H9 (cell line): ENCODE measurements at regions not wholly inside any gene's neighbourhood (a gene's known extent, or its start where the extent isn't known, plus 50 kb on each side); places are given as distances from the start of the nearest gene placed in this dataset.

ENCODE experiments used
- DNase-seq: peaks from one replicate; pipeline ENCODE4 v3.0.0-alpha.2; 2017
- H2AFZ ChIP-seq: one replicate; pipeline ENCODE4 v1.6.1; 2013; ENCODE audit warnings: mild to moderate bottlenecking, low read length, control low read depth, moderate library complexity
- H2AK5ac ChIP-seq: 2 replicates; pipeline ENCODE4 v1.6.1; 2013; ENCODE audit warnings: low read length, control low read depth, mixed read lengths; ENCODE audit not compliant: insufficient read length
- H2BK120ac ChIP-seq: one replicate; pipeline ENCODE4 v1.6.1; 2013; ENCODE audit warnings: low read depth, mild to moderate bottlenecking, low read length, control low read depth, inconsistent platforms; ENCODE audit not compliant: poor library complexity, severe bottlenecking
- H2BK12ac ChIP-seq: 2 replicates; pipeline ENCODE4 v1.6.1; 2013; ENCODE audit warnings: low read length, control low read depth, mixed read lengths, low read depth; ENCODE audit not compliant: insufficient read length
- H2BK15ac ChIP-seq: 2 replicates; pipeline ENCODE4 v1.6.1; 2013; ENCODE audit warnings: low read depth, low read length, control low read depth
- H2BK20ac ChIP-seq: one replicate; pipeline ENCODE4 v1.6.1; 2013; ENCODE audit warnings: low read depth, mild to moderate bottlenecking, low read length, control low read depth, inconsistent platforms; ENCODE audit not compliant: poor library complexity, severe bottlenecking
- H2BK5ac ChIP-seq: 2 replicates; pipeline ENCODE4 v1.6.1; 2013; ENCODE audit warnings: low read length, control low read depth, mixed read lengths; ENCODE audit not compliant: insufficient read length
- H3K14ac ChIP-seq: 2 replicates; pipeline ENCODE4 v1.6.1; 2013; ENCODE audit warnings: low read length, control low read depth; ENCODE audit not compliant: insufficient read depth
- H3K18ac ChIP-seq: 2 replicates; pipeline ENCODE4 v1.6.1; 2013; ENCODE audit warnings: low read depth, mild to moderate bottlenecking, mixed read lengths, low read length, control low read depth; ENCODE audit not compliant: insufficient read length
- H3K23ac ChIP-seq: 2 replicates; pipeline ENCODE4 v1.6.1; 2013; ENCODE audit warnings: low read length, control low read depth, mixed read lengths, low read depth; ENCODE audit not compliant: insufficient read length
- H3K23me2 ChIP-seq: 2 replicates; pipeline ENCODE4 v1.6.1; 2013; ENCODE audit warnings: low read depth, mild to moderate bottlenecking, mixed read lengths, low read length, control low read depth; ENCODE audit not compliant: insufficient read length, poor library complexity, severe bottlenecking
- H3K27ac ChIP-seq: 2 replicates; pipeline ENCODE4 v1.5.1; 2013; ENCODE audit warnings: low read length, control low read depth, mixed read lengths, low read depth; ENCODE audit not compliant: insufficient read length
- H3K27me3 ChIP-seq: 2 replicates; pipeline ENCODE4 v1.6.1; 2013; ENCODE audit warnings: low read length, control low read depth, inconsistent platforms; ENCODE audit not compliant: insufficient read depth
- H3K4ac ChIP-seq: 2 replicates; pipeline ENCODE4 v1.6.1; 2013; ENCODE audit warnings: low read depth, mild to moderate bottlenecking, control low read depth, inconsistent platforms, low read length, moderate library complexity
- H3K4me1 ChIP-seq: 2 replicates; pipeline ENCODE4 v1.6.1; 2013; ENCODE audit warnings: low read length, control low read depth, inconsistent platforms; ENCODE audit not compliant: insufficient read depth
- H3K4me2 ChIP-seq: 2 replicates; pipeline ENCODE4 v1.6.1; 2013; ENCODE audit warnings: low read length, control low read depth, mixed read lengths; ENCODE audit not compliant: insufficient read length, insufficient read depth
- H3K56ac ChIP-seq: 2 replicates; pipeline ENCODE4 v1.6.1; 2013; ENCODE audit warnings: low read depth, mild to moderate bottlenecking, mixed read lengths, low read length, control low read depth; ENCODE audit not compliant: insufficient read length
- H3K79me1 ChIP-seq: 2 replicates; pipeline ENCODE4 v1.6.1; 2013; ENCODE audit warnings: low read depth, mild to moderate bottlenecking, moderate library complexity, low read length, control low read depth, inconsistent platforms; ENCODE audit not compliant: insufficient read depth, poor library complexity, severe bottlenecking
- H3K79me2 ChIP-seq: 2 replicates; pipeline ENCODE4 v1.6.1; 2013; ENCODE audit warnings: low read length, control low read depth, inconsistent platforms; ENCODE audit not compliant: insufficient read depth
- H3K9ac ChIP-seq: 2 replicates; pipeline ENCODE4 v1.6.1; 2013; ENCODE audit warnings: low read length, control low read depth, mixed read lengths; ENCODE audit not compliant: insufficient read length; ENCODE audit errors: extremely low read depth
- H3K9me3 ChIP-seq: one replicate; pipeline ENCODE4 v1.6.1; 2013; ENCODE audit warnings: low read depth, low read length, inconsistent platforms; ENCODE audit not compliant: control insufficient read depth
- H3T11ph ChIP-seq: one replicate; pipeline ENCODE4 v1.6.1; 2013; ENCODE audit warnings: mild to moderate bottlenecking, low read length, control low read depth, inconsistent platforms
- H4K20me1 ChIP-seq: one replicate; pipeline ENCODE4 v1.6.1; 2013; ENCODE audit not compliant: control insufficient read depth, insufficient read length, insufficient read depth
- H4K5ac ChIP-seq: 2 replicates; pipeline ENCODE4 v1.6.1; 2013; ENCODE audit warnings: low read depth, mild to moderate bottlenecking, mixed read lengths, low read length, control low read depth; ENCODE audit not compliant: insufficient read length
- H4K8ac ChIP-seq: replicated peaks from 2 replicates; pipeline ENCODE4 v1.6.1; 2013; ENCODE audit warnings: low read length, control low read depth, mixed read lengths, low read depth; ENCODE audit not compliant: insufficient read length
- H4K91ac ChIP-seq: 2 replicates; pipeline ENCODE4 v1.6.1; 2013; ENCODE audit warnings: low read depth, mild to moderate bottlenecking, moderate library complexity, mixed read lengths, low read length, control low read depth; ENCODE audit not compliant: insufficient read length
- H3K27ac Mint-ChIP-seq, 3 experiments: 2 replicates in 2 of 3; 3 replicates in 1 of 3; pipeline ENCODE4 v1.8.0; 2020 to 2021; ENCODE audit warnings: mixed read lengths in 3 of 3, mild to moderate bottlenecking in 1 of 3, moderate library complexity in 1 of 3
- H3K27me3 Mint-ChIP-seq: 2 replicates; pipeline ENCODE4 v1.8.0; 2021; ENCODE audit warnings: low read depth, mild to moderate bottlenecking, moderate library complexity, mixed read lengths
- H3K36me3 Mint-ChIP-seq, 3 experiments: 2 replicates in 2 of 3; 3 replicates in 1 of 3; pipeline ENCODE4 v1.8.0; 2020 to 2021; ENCODE audit warnings: low read depth in 3 of 3, mixed read lengths in 3 of 3; ENCODE audit not compliant: insufficient read depth in 1 of 3
- H3K4me1 Mint-ChIP-seq, 2 experiments: 2 replicates each; pipeline ENCODE4 v1.8.0; 2020; ENCODE audit warnings: mixed read lengths in 2 of 2
- H3K4me3 Mint-ChIP-seq, 2 experiments: 2 replicates in 1 of 2; 3 replicates in 1 of 2; pipeline ENCODE4 v1.8.0; 2020 to 2021; ENCODE audit warnings: mild to moderate bottlenecking in 2 of 2, mixed read lengths in 2 of 2, moderate library complexity in 1 of 2
- H3K9me3 Mint-ChIP-seq, 2 experiments: 2 replicates in 1 of 2; 3 replicates in 1 of 2; pipeline ENCODE4 v1.8.0; 2020; ENCODE audit warnings: mild to moderate bottlenecking in 2 of 2, mixed read lengths in 2 of 2, moderate library complexity in 1 of 2
- TF ChIP-seq, protein P1 (sequence below): fragments of 200-600 bp; sonication (generic); conservative IDR thresholded peaks from 3 replicates; pipeline ENCODE4 v1.8.0; 2021; ENCODE audit warnings: antibody characterized with exemption, mild to moderate bottlenecking

DNA sequence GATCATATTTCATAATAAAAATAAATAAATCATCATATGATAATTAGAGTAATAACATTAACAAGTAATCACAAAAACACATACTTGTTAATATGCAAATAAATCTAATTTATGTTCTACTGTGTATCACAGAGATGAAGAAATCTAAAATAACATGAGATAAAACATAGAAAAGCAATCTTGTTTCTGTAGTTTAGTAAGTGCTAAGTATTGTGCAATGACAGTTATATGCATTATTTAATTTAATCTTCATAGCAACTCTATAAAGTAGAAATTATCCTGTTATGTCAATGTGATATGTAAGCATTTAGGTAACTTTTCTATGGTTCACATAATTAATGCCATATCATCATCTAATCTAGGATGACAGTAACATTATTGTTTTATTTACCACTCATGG, 108.2 kb upstream of the KCNMB2 start:
- no peaks in the 10 kb centered on the region for H3K79me1 ChIP-seq
- H3K27me3 Mint-ChIP-seq: no peaks in the 10 kb centered on the region
- no peak overlapping the region for H2BK120ac ChIP-seq
- H3K9ac ChIP-seq: no peak overlapping the region
- H3K9me3 ChIP-seq: no peaks in the 10 kb centered on the region
- H2AK5ac ChIP-seq: no peak overlapping the region
- no peaks in the 10 kb centered on the region for H3K27me3 ChIP-seq
- H3K23me2 ChIP-seq: no peaks in the 10 kb centered on the region
- no peak overlapping the region for H4K8ac ChIP-seq
- no peak overlapping the region for H3K4ac ChIP-seq
- H2AFZ ChIP-seq: no peak overlapping the region
- no peak overlapping the region for H4K91ac ChIP-seq
- TF ChIP-seq, protein P1, sequence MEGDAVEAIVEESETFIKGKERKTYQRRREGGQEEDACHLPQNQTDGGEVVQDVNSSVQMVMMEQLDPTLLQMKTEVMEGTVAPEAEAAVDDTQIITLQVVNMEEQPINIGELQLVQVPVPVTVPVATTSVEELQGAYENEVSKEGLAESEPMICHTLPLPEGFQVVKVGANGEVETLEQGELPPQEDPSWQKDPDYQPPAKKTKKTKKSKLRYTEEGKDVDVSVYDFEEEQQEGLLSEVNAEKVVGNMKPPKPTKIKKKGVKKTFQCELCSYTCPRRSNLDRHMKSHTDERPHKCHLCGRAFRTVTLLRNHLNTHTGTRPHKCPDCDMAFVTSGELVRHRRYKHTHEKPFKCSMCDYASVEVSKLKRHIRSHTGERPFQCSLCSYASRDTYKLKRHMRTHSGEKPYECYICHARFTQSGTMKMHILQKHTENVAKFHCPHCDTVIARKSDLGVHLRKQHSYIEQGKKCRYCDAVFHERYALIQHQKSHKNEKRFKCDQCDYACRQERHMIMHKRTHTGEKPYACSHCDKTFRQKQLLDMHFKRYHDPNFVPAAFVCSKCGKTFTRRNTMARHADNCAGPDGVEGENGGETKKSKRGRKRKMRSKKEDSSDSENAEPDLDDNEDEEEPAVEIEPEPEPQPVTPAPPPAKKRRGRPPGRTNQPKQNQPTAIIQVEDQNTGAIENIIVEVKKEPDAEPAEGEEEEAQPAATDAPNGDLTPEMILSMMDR: no peak
- 0 out of 4 replicates have a peak, but pooled peaks cover 0 to 2% of the 10 kb centered on the region in 2 experiments for H3K4me1 Mint-ChIP-seq
- no peak overlapping the region for H2BK15ac ChIP-seq
- H3T11ph ChIP-seq: no peak overlapping the region
- no peaks in the 10 kb centered on the region for H3K4me1 ChIP-seq
- H3K56ac ChIP-seq: no peak overlapping the region
- H2BK20ac ChIP-seq: no peak overlapping the region
- H2BK5ac ChIP-seq: no peak overlapping the region
- no peak overlapping the region for H2BK12ac ChIP-seq
- no peaks in the 10 kb centered on the region for H4K20me1 ChIP-seq
- H3K23ac ChIP-seq: no peak overlapping the region
- no peaks in the 10 kb centered on the region for H3K79me2 ChIP-seq
- no peak overlapping the region for H3K27ac ChIP-seq
- no peak for DNase-seq
- H3K18ac ChIP-seq: no peak overlapping the region
- H3K4me3 Mint-ChIP-seq: no peak overlapping the region
- peaks cover 0 to 2% of the 10 kb centered on the region in 2 experiments; a peak in 1 of 5 replicates for H3K9me3 Mint-ChIP-seq
- H3K14ac ChIP-seq: no peak overlapping the region
- no peak overlapping the region for H3K4me2 ChIP-seq
- H4K5ac ChIP-seq: no peak overlapping the region
- H3K36me3 Mint-ChIP-seq: no peaks in the 10 kb centered on the region
- no peak overlapping the region for H3K27ac Mint-ChIP-seq
